ENCODE measurements at regions not wholly inside any gene's neighbourhood (a gene's known extent, or its start where the extent isn't known, plus 50 kb on each side); places are given as distances from the start of the nearest gene placed in this dataset.

DNA sequence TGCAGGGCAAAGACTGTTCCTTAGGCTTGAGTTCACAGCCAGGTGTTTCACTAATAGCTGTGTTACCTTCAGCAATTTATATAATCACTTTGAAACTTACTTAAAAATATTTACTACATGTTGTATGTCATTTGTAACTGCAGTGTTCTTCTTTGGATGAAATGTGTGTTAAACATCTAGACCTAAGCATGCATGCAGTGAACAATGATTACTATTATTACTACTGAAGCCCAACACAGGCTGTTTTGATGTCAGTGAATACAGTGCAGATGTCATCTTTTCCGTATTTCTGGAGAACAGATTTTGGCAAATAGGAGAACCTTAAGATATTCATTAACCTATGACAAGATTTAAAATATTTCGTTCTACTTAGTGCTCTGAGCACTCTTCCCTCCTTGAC, 101.8 kb upstream of the ANK2 start:
- CTCF ChIA-PET = no interaction called here
- BruUV-seq (replicated peaks) = no TSS peak

DNA sequence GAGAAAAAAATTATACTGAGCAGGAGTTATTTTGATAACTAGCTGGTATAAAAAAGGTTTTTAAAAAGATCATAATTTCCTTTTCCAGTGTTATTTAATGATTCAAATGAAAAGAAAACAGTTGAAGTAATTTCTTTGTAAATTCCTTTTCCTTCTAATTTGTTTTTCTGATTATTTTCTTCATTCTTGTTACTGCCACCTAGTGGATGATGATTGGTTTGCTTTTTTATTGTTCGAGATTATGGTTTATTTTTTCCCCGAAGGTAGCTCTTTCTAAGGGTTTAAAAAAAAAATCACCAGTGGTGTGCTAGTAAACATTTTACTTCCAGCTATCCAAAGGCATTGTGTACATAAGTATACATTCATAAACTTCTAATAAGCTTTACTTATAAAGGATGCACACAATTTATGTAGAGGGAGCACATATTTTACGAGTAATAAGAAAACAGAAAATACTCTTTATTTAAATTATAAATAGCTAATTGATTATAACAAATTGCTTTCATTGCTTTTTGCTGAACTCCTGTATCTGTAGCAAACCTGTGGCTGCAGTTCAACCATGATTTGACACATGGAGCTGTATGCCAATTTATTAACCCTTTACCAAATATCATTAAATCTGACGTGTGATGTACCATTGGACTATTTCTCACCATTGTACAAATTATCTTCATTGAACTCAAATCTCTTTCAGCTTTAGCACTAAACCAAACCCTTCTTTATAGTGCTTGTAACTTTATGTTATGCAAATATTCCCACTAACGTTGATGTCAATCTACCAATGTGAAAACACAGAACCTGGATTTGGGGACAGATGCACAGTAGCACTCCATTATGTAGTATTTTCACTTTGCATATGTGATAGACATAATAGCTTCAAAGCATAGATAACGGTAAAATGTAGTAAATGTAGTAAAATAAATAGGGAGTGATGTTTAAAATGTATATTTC, 97.8 kb upstream of the ANK2 start:
- no peak overlapping the region for H3K9ac ChIP-seq (ENCODE audit: low read length)
- no peak overlapping the region for H3K27ac ChIP-seq (ENCODE audit: low read length)
- H3K4me3 ChIP-seq (ENCODE audit: low read length) = no peak overlapping the region
- no peaks in the 10 kb centered on the region for H3K9me2 ChIP-seq (replicated peaks; ENCODE audit: low read length)
- H3K4me1 ChIP-seq (ENCODE audit: insufficient read depth, low read length) = no peaks in the 10 kb centered on the region
- 0 out of 2 replicates have a peak, but pooled peaks cover 4% of the 10 kb centered on the region for H3K27me3 ChIP-seq (ENCODE audit: low read length)
- ChIA-PET POLR2A (ENCODE audit: unreplicated experiment) (no interaction called here), CTCF (interaction anchor here (0.9 to 1.1 kb wide), 2 partner anchors 13 to 143 kb away, joined by 3 read pairs; no protein-coding TSS in a partner anchor)
- no peak for ATAC-seq
- no peaks in the 10 kb centered on the region for H4K20me1 ChIP-seq (ENCODE audit: low read length)
- no peaks in the 10 kb centered on the region for H3K79me2 ChIP-seq (ENCODE audit: low read length)
- H2AFZ ChIP-seq (ENCODE audit: low read length) = no peak overlapping the region
- H3K4me2 ChIP-seq (ENCODE audit: low read length) = no peak overlapping the region
- no TSS peak for BruUV-seq (replicated peaks)
- intact Hi-C loops (cut with micrococcal nuclease) = loop anchor here (2.0 kb wide), 1 partner anchor 143 kb away; no protein-coding TSS in a partner anchor
- peak; percentile 32 for DNase-seq
- no peak for TF ChIP-seq EZH2 (IDR thresholded peaks at IDR 0.05; ENCODE audit: low read length, unreplicated experiment)
- TF ChIP-seq, protein P1, sequence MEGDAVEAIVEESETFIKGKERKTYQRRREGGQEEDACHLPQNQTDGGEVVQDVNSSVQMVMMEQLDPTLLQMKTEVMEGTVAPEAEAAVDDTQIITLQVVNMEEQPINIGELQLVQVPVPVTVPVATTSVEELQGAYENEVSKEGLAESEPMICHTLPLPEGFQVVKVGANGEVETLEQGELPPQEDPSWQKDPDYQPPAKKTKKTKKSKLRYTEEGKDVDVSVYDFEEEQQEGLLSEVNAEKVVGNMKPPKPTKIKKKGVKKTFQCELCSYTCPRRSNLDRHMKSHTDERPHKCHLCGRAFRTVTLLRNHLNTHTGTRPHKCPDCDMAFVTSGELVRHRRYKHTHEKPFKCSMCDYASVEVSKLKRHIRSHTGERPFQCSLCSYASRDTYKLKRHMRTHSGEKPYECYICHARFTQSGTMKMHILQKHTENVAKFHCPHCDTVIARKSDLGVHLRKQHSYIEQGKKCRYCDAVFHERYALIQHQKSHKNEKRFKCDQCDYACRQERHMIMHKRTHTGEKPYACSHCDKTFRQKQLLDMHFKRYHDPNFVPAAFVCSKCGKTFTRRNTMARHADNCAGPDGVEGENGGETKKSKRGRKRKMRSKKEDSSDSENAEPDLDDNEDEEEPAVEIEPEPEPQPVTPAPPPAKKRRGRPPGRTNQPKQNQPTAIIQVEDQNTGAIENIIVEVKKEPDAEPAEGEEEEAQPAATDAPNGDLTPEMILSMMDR (conservative IDR thresholded peaks at IDR 0.05; ENCODE audit: low read depth, low read length) = peak; percentile 62
- H3F3A ChIP-seq (ENCODE audit: low read length, unreplicated experiment) = no peaks in the 10 kb centered on the region
- no peaks in the 10 kb centered on the region for H3K36me3 ChIP-seq (ENCODE audit: low read depth, low read length)
- no peaks in the 10 kb centered on the region for H3K9me3 ChIP-seq (ENCODE audit: low read length)

More for the DNA sequence above, 101.8 kb upstream of the ANK2 start:
- H4K20me1 ChIP-seq (ENCODE audit: low read length) = no peaks in the 10 kb centered on the region
- no peaks in the 10 kb centered on the region for H3K9me2 ChIP-seq (replicated peaks; ENCODE audit: low read length)
- no peaks in the 10 kb centered on the region for H3K4me1 ChIP-seq (ENCODE audit: insufficient read depth, low read length)
- no peaks in the 10 kb centered on the region for H3F3A ChIP-seq (ENCODE audit: low read length, unreplicated experiment)
- no peaks in the 10 kb centered on the region for H3K9me3 ChIP-seq (ENCODE audit: low read length)
- DNase-seq (no peak), ATAC-seq (no peak)
- H3K79me2 ChIP-seq (ENCODE audit: low read length) = no peaks in the 10 kb centered on the region
- POLR2A ChIA-PET (ENCODE audit: unreplicated experiment) = no interaction called here
- TF ChIP-seq EZH2 (IDR thresholded peaks at IDR 0.05; ENCODE audit: low read length, unreplicated experiment) (no peak), EZH2phosphoT487 (IDR thresholded peaks at IDR 0.05; ENCODE audit: borderline replicate concordance, low read length) (no peak)
- TF ChIP-seq, protein P1 (conservative IDR thresholded peaks at IDR 0.05; ENCODE audit: low read depth, low read length) = no peak
- intact Hi-C loops (cut with micrococcal nuclease) = no loop called here
- 0 out of 2 replicates have a peak, but pooled peaks cover 18% of the 10 kb centered on the region for H3K27me3 ChIP-seq (ENCODE audit: low read length)
- H3K27ac ChIP-seq (ENCODE audit: low read length) = no peak overlapping the region
- no peak overlapping the region for H2AFZ ChIP-seq (ENCODE audit: low read length)
- H3K4me3 ChIP-seq (ENCODE audit: low read length) = no peak overlapping the region
- no peak overlapping the region for H3K9ac ChIP-seq (ENCODE audit: low read length)
- H3K4me2 ChIP-seq (ENCODE audit: low read length) = no peak overlapping the region
- H3K36me3 ChIP-seq (ENCODE audit: low read depth, low read length) = no peaks in the 10 kb centered on the region

GRCh38 chr4:112952313-112952700, 97.1 kb upstream of the ANK2 start:
- H3K4me2 ChIP-seq (ENCODE audit: low read length) = no peak overlapping the region
- H3F3A ChIP-seq (ENCODE audit: low read length, unreplicated experiment) = no peaks in the 10 kb centered on the region
- H3K9me3 ChIP-seq (ENCODE audit: low read length) = no peaks in the 10 kb centered on the region
- ChIA-PET POLR2A (ENCODE audit: unreplicated experiment) (no interaction called here), CTCF (no interaction called here)
- no peak overlapping the region for H3K4me3 ChIP-seq (ENCODE audit: low read length)
- H3K9me2 ChIP-seq (replicated peaks; ENCODE audit: low read length) = no peaks in the 10 kb centered on the region
- BruUV-seq (replicated peaks) = no TSS peak
- intact Hi-C loops (cut with micrococcal nuclease) = no loop called here
- H3K36me3 ChIP-seq (ENCODE audit: low read depth, low read length) = no peaks in the 10 kb centered on the region
- H3K27ac ChIP-seq (ENCODE audit: low read length) = no peak overlapping the region
- no peaks in the 10 kb centered on the region for H4K20me1 ChIP-seq (ENCODE audit: low read length)
- no peak for ATAC-seq
- H2AFZ ChIP-seq (ENCODE audit: low read length) = no peak overlapping the region
- no peak overlapping the region for H3K9ac ChIP-seq (ENCODE audit: low read length)
- DNase-seq = no peak
- TF ChIP-seq, protein P1 (conservative IDR thresholded peaks at IDR 0.05; ENCODE audit: low read depth, low read length) = no peak
- TF ChIP-seq EZH2 (IDR thresholded peaks at IDR 0.05; ENCODE audit: low read length, unreplicated experiment) (no peak), EZH2phosphoT487 (IDR thresholded peaks at IDR 0.05; ENCODE audit: borderline replicate concordance, low read length) (no peak)
- no peaks in the 10 kb centered on the region for H3K79me2 ChIP-seq (ENCODE audit: low read length)
- 0 out of 2 replicates have a peak, but pooled peaks cover 4% of the 10 kb centered on the region for H3K27me3 ChIP-seq (ENCODE audit: low read length)
- H3K4me1 ChIP-seq (ENCODE audit: insufficient read depth, low read length) = no peaks in the 10 kb centered on the region

Data from PC-3 (cell line).